ENCODE measurements at regions not wholly inside any gene's neighbourhood (a gene's known extent, or its start where the extent isn't known, plus 50 kb on each side); places are given as distances from the start of the nearest gene placed in this dataset.
"Not testable (repeated sequence)": the region's sequence is repeated elsewhere in the genome, so short reads cannot be mapped to it uniquely, and the experiment has no call there.

- DNase-seq (ENCODE audit: low read depth), result not testable (repeated sequence)
These were observed 63.1 kb downstream of the TRIM43 start for GRCh38 chr2:95654897-95655296.

GRCh38 chr2:95656553-95656952, 64.8 kb downstream of the TRIM43 start:
- DNase-seq (ENCODE audit: low read depth); H3K4me3 ChIP-seq (ENCODE audit: control insufficient read depth, low read depth, low read length): not testable (repeated sequence)

More at GRCh38 chr2:95654897-95655296, 63.1 kb downstream of the TRIM43 start:
- not testable (repeated sequence) for H3K4me3 ChIP-seq (ENCODE audit: control insufficient read depth, low read depth, low read length)

- H3K4me3 ChIP-seq (ENCODE audit: control insufficient read depth, low read depth, low read length); DNase-seq (ENCODE audit: low read depth): not testable (repeated sequence)
These were observed 66.1 kb downstream of the TRIM43 start for GRCh38 chr2:95657937-95658336.

- not testable (repeated sequence) for DNase-seq (ENCODE audit: low read depth); H3K4me3 ChIP-seq (ENCODE audit: control insufficient read depth, low read depth, low read length)
These were observed 69.2 kb downstream of the TRIM43 start for GRCh38 chr2:95660766-95661562.

- not testable (repeated sequence) for H3K4me3 ChIP-seq (ENCODE audit: control insufficient read depth, low read depth, low read length); DNase-seq (ENCODE audit: low read depth)
These were observed 72.0 kb downstream of the TRIM43 start for GRCh38 chr2:95663471-95664441.

- not testable (repeated sequence) for DNase-seq (ENCODE audit: low read depth); H3K4me3 ChIP-seq (ENCODE audit: control insufficient read depth, low read depth, low read length)
- TF ChIP-seq CTCF (IDR thresholded peaks at IDR 0.05; ENCODE audit: control insufficient read depth, insufficient read depth, low read depth, low read length, missing control alignments), result peak; percentile 49
These were observed 74.8 kb downstream of the TRIM43 start for GRCh38 chr2:95666636-95667035.

GRCh38 chr2:95667480-95667879, 75.7 kb downstream of the TRIM43 start:
- DNase-seq (ENCODE audit: low read depth), result no peak
- TF ChIP-seq CTCF (IDR thresholded peaks at IDR 0.05; ENCODE audit: control insufficient read depth, insufficient read depth, low read depth, low read length, missing control alignments), result no peak
- no peak overlapping the region for H3K4me3 ChIP-seq (ENCODE audit: control insufficient read depth, low read depth, low read length)

- DNase-seq (ENCODE audit: low read depth); H3K4me3 ChIP-seq (ENCODE audit: control insufficient read depth, low read depth, low read length): not testable (repeated sequence)
These were observed 77.1 kb downstream of the TRIM43 start for GRCh38 chr2:95668934-95669333.

- TF ChIP-seq CTCF (IDR thresholded peaks at IDR 0.05; ENCODE audit: control insufficient read depth, insufficient read depth, low read depth, low read length, missing control alignments), result no peak
- no peak for DNase-seq (ENCODE audit: low read depth)
- no peak overlapping the region for H3K4me3 ChIP-seq (ENCODE audit: control insufficient read depth, low read depth, low read length)
These were observed 77.7 kb downstream of the TRIM43 start for GRCh38 chr2:95669441-95669991.

All from AG09309 (cell line).